Uterus (tissue), 2 donors: ENCODE measurements at regions not wholly inside any gene's neighbourhood (a gene's known extent, or its start where the extent isn't known, plus 50 kb on each side); places are given as distances from the start of the nearest gene placed in this dataset.

Experiments used
- POLR2A ChIP-seq, 2 donors: fragments of 450-650 bp; IDR thresholded peaks; one replicate each; pipeline ENCODE4 v1.6.1; 2016; ENCODE audit warnings: antibody characterized with exemption in 2 of 2, mild to moderate bottlenecking in 1 of 2, moderate library complexity in 1 of 2
- TF ChIP-seq, protein P1 (sequence below), 4 experiments: fragments of 200-600 bp in 2 of 4; fragments of 450-650 bp in 2 of 4; sonication (generic) in 2 of 4; IDR thresholded peaks; one replicate each; pipeline ENCODE4 v1.5.1; 2016 to 2019; ENCODE audit warnings: antibody characterized with exemption in 4 of 4, mild to moderate bottlenecking in 2 of 4, moderate library complexity in 1 of 4

DNA sequence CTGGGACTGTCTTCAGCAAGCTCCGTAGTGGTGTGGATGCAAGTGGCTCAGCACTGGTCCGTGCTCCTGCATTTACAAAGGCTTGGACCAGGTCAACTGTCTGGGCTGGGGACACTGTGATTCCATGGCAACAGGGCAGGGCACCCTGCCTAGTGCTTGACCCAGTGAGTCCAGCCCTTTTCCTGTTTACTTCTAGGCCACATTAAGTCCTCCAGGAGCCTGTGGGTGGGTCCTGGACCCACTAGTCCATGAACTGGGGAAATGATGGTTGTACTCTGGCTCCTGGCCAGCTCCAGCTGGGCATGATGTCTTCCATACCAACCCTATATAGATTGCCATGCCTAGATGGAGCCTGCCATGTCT lies 152.0 kb downstream of the RPS24 start:
- TF ChIP-seq, protein P1, sequence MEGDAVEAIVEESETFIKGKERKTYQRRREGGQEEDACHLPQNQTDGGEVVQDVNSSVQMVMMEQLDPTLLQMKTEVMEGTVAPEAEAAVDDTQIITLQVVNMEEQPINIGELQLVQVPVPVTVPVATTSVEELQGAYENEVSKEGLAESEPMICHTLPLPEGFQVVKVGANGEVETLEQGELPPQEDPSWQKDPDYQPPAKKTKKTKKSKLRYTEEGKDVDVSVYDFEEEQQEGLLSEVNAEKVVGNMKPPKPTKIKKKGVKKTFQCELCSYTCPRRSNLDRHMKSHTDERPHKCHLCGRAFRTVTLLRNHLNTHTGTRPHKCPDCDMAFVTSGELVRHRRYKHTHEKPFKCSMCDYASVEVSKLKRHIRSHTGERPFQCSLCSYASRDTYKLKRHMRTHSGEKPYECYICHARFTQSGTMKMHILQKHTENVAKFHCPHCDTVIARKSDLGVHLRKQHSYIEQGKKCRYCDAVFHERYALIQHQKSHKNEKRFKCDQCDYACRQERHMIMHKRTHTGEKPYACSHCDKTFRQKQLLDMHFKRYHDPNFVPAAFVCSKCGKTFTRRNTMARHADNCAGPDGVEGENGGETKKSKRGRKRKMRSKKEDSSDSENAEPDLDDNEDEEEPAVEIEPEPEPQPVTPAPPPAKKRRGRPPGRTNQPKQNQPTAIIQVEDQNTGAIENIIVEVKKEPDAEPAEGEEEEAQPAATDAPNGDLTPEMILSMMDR (IDR thresholded peaks at IDR 0.05), result no peak
- no peak for TF ChIP-seq POLR2A (IDR thresholded peaks at IDR 0.05)
